ENCODE measurements at regions not wholly inside any gene's neighbourhood (a gene's known extent, or its start where the extent isn't known, plus 50 kb on each side); places are given as distances from the start of the nearest gene placed in this dataset.

DNA sequence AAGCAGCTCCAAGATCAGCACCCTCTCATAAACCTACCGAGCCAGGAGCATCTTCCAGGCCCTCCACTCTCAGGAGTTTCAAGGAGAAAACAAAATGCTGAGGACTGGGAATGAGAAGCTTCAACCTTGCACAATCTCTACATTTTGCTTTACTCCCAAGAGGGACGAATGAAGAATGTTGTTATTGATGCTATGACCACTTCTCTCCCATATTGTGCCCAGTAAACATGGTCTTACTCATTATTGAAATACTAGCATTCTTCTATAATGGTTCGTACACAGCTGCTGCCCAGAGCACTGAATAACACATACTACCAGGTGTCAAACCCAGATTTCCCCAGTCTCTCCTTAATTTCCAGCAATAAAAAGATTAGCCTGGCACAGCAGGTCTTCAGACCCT, 63.4 kb upstream of the BET1 start:
- TF ChIP-seq CTCF (IDR thresholded peaks at IDR 0.05) (no peak), POLR2A (IDR thresholded peaks at IDR 0.05) (no peak), EP300 (IDR thresholded peaks at IDR 0.05) (no peak)
